ENCODE measurements at regions not wholly inside any gene's neighbourhood (a gene's known extent, or its start where the extent isn't known, plus 50 kb on each side); places are given as distances from the start of the nearest gene placed in this dataset.
"Not testable (repeated sequence)": the region's sequence is repeated elsewhere in the genome, so short reads cannot be mapped to it uniquely, and the experiment has no call there.

GRCh38 chr6:19892260-19892659 is 55.1 kb downstream of the ID4 start:
- Mint-ChIP-seq H3K27ac (no peak overlapping the region), H3K4me1 (ENCODE audit: low read depth) (no peaks in the 10 kb centered on the region), H3K4me3 (no peak overlapping the region), H3K27me3 (no peaks in the 10 kb centered on the region), H3K36me3 (ENCODE audit: low read depth) (no peaks in the 10 kb centered on the region), H3K9me3 (no peaks in the 10 kb centered on the region)
- no peak for ATAC-seq
- intact Hi-C loops (cut with micrococcal nuclease), result no loop called here
- TF ChIP-seq, protein P1, sequence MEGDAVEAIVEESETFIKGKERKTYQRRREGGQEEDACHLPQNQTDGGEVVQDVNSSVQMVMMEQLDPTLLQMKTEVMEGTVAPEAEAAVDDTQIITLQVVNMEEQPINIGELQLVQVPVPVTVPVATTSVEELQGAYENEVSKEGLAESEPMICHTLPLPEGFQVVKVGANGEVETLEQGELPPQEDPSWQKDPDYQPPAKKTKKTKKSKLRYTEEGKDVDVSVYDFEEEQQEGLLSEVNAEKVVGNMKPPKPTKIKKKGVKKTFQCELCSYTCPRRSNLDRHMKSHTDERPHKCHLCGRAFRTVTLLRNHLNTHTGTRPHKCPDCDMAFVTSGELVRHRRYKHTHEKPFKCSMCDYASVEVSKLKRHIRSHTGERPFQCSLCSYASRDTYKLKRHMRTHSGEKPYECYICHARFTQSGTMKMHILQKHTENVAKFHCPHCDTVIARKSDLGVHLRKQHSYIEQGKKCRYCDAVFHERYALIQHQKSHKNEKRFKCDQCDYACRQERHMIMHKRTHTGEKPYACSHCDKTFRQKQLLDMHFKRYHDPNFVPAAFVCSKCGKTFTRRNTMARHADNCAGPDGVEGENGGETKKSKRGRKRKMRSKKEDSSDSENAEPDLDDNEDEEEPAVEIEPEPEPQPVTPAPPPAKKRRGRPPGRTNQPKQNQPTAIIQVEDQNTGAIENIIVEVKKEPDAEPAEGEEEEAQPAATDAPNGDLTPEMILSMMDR (IDR thresholded peaks at IDR 0.05), result no peak
- DNase-seq, result no peak
- CTCF ChIA-PET, result no interaction called here
- POLR2A ChIA-PET, result no interaction called here

GRCh38 chr6:19895866-19896692 is 58.9 kb downstream of the ID4 start:
- intact Hi-C loops (cut with micrococcal nuclease), result no loop called here
- no peak for ATAC-seq
- no peak for DNase-seq
- Mint-ChIP-seq H3K4me1 (ENCODE audit: low read depth) (no peaks in the 10 kb centered on the region), H3K27me3 (no peaks in the 10 kb centered on the region), H3K9me3 (no peaks in the 10 kb centered on the region), H3K36me3 (ENCODE audit: low read depth) (no peaks in the 10 kb centered on the region), H3K4me3 (no peak overlapping the region), H3K27ac (no peak overlapping the region)
- POLR2A ChIA-PET, result no interaction called here
- CTCF ChIA-PET, result no interaction called here
- TF ChIP-seq, protein P1 (IDR thresholded peaks at IDR 0.05), result no peak

- no peaks in the 10 kb centered on the region for H3K36me3 Mint-ChIP-seq (ENCODE audit: low read depth)
- no peak overlapping the region for H3K27ac Mint-ChIP-seq
- intact Hi-C loops (cut with micrococcal nuclease), result no loop called here
- CTCF ChIA-PET, result no interaction called here
- DNase-seq (no peak), ATAC-seq (no peak)
- peaks cover 1% of the 10 kb centered on the region for H3K9me3 Mint-ChIP-seq
- no peaks in the 10 kb centered on the region for H3K4me1 Mint-ChIP-seq (ENCODE audit: low read depth)
- TF ChIP-seq, protein P1 (IDR thresholded peaks at IDR 0.05), result no peak
- no peaks in the 10 kb centered on the region for H3K27me3 Mint-ChIP-seq
- POLR2A ChIA-PET, result no interaction called here
- no peak overlapping the region for H3K4me3 Mint-ChIP-seq
Observed at GRCh38 chr6:19896693-19897010, 59.5 kb downstream of the ID4 start.

- TF ChIP-seq, protein P1 (IDR thresholded peaks at IDR 0.05), result no peak
- intact Hi-C loops (cut with micrococcal nuclease), result no loop called here
- Mint-ChIP-seq H3K9me3 (peaks cover 1% of the 10 kb centered on the region), H3K27me3 (no peaks in the 10 kb centered on the region), H3K4me3 (no peak overlapping the region), H3K36me3 (ENCODE audit: low read depth) (no peaks in the 10 kb centered on the region), H3K4me1 (ENCODE audit: low read depth) (no peaks in the 10 kb centered on the region), H3K27ac (no peak overlapping the region)
- ChIA-PET POLR2A (no interaction called here), CTCF (no interaction called here)
- ATAC-seq (no peak), DNase-seq (no peak)
Observed at GRCh38 chr6:19898141-19898740, 61.1 kb downstream of the ID4 start.

DNA sequence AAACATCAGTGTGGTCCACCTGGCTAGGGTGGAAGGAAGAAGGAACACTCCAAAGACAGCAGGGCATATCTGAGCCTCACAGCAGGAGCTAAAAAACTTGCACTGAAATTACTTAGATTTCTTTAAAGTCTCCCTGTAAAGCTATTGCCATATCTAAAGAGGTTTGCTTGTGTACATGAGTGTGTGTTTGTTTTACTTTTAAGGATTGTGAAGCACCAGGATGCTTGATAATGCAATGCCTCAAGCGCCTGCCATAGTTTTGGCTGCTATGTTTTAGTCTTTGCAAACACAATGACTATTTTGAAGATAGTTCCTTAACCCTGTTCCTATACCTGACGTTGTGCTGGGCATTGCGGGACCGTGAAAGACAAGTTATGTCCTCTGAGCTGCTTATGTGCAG is 65.0 kb downstream of the ID4 start:
- H3K27ac Mint-ChIP-seq, result no peak overlapping the region
- DNase-seq (no peak), ATAC-seq (no peak)
- no peaks in the 10 kb centered on the region for H3K36me3 Mint-ChIP-seq (ENCODE audit: low read depth)
- intact Hi-C loops (cut with micrococcal nuclease), result no loop called here
- TF ChIP-seq, protein P1 (IDR thresholded peaks at IDR 0.05), result no peak
- CTCF ChIA-PET, result no interaction called here
- H3K4me3 Mint-ChIP-seq, result no peak overlapping the region
- peaks cover 1% of the 10 kb centered on the region for H3K9me3 Mint-ChIP-seq
- POLR2A ChIA-PET, result no interaction called here
- H3K27me3 Mint-ChIP-seq, result no peaks in the 10 kb centered on the region
- no peaks in the 10 kb centered on the region for H3K4me1 Mint-ChIP-seq (ENCODE audit: low read depth)

DNA sequence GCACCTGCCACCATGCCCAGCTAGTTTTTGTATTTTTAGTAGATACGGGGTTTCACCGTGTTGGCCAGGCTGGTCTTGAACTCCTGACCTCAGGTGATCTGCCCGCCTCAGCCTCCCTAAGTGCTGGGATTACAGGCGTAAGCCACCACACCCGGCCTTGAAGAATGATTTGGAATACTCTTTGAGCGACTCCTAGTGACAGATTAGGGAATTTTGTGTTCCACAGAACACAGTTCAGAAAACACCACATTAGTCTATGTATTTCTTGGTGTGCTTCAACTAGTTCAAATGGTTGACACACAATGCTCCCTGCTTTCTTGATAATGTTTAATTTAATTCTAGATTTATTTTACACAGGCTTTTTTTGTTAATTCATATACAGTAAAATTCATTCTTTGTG is 67.2 kb downstream of the ID4 start:
- H3K4me1 Mint-ChIP-seq (ENCODE audit: low read depth); CTCF ChIA-PET; POLR2A ChIA-PET; DNase-seq; H3K9me3 Mint-ChIP-seq; H3K4me3 Mint-ChIP-seq; H3K36me3 Mint-ChIP-seq (ENCODE audit: low read depth); H3K27ac Mint-ChIP-seq; H3K27me3 Mint-ChIP-seq; intact Hi-C loops (cut with micrococcal nuclease); ATAC-seq: not testable (repeated sequence)
